ENCODE measurements at regions not wholly inside any gene's neighbourhood (a gene's known extent, or its start where the extent isn't known, plus 50 kb on each side); places are given as distances from the start of the nearest gene placed in this dataset.

- TF ChIP-seq YY1 (IDR thresholded peaks at IDR 0.05) (no peak), JUND (IDR thresholded peaks at IDR 0.05) (no peak), CTCF (IDR thresholded peaks at IDR 0.05; ENCODE audit: low read depth, low read length, missing input control) (no peak), RAD21 (IDR thresholded peaks at IDR 0.05) (no peak)
- TF ChIP-seq, protein P1, sequence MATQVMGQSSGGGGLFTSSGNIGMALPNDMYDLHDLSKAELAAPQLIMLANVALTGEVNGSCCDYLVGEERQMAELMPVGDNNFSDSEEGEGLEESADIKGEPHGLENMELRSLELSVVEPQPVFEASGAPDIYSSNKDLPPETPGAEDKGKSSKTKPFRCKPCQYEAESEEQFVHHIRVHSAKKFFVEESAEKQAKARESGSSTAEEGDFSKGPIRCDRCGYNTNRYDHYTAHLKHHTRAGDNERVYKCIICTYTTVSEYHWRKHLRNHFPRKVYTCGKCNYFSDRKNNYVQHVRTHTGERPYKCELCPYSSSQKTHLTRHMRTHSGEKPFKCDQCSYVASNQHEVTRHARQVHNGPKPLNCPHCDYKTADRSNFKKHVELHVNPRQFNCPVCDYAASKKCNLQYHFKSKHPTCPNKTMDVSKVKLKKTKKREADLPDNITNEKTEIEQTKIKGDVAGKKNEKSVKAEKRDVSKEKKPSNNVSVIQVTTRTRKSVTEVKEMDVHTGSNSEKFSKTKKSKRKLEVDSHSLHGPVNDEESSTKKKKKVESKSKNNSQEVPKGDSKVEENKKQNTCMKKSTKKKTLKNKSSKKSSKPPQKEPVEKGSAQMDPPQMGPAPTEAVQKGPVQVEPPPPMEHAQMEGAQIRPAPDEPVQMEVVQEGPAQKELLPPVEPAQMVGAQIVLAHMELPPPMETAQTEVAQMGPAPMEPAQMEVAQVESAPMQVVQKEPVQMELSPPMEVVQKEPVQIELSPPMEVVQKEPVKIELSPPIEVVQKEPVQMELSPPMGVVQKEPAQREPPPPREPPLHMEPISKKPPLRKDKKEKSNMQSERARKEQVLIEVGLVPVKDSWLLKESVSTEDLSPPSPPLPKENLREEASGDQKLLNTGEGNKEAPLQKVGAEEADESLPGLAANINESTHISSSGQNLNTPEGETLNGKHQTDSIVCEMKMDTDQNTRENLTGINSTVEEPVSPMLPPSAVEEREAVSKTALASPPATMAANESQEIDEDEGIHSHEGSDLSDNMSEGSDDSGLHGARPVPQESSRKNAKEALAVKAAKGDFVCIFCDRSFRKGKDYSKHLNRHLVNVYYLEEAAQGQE (IDR thresholded peaks at IDR 0.05), result no peak
Measured at GRCh38 chr1:106755682-106756406, 300.6 kb upstream of the PRMT6 start.

All from liver (tissue), 3 donors.